BJ (cell line): ENCODE measurements at regions not wholly inside any gene's neighbourhood (a gene's known extent, or its start where the extent isn't known, plus 50 kb on each side); places are given as distances from the start of the nearest gene placed in this dataset.

ENCODE experiments used
- CTCF ChIA-PET: fragments of 350-600 bp; formaldehyde crosslinking; extraction: SDS; loops from one replicate; lab custom pipeline; 2021; ENCODE audit warnings: antibody characterized with exemption, inconsistent platforms; lab: Yijun Ruan, JAX
- POLR2A ChIA-PET: fragments of 300-600 bp; sonication (Branson Sonifier 250); formaldehyde crosslinking; extraction: SDS; loops from one replicate; lab custom pipeline; 2021; ENCODE audit warnings: antibody characterized with exemption; lab: Charles Lee
- DNase-seq: peaks from one replicate; pipeline ENCODE4 v3.0.0-alpha.2; 2011; ENCODE audit warnings: low read depth
- H3K27me3 ChIP-seq: 2 replicates; pipeline ENCODE4 v1.6.0; 2011; ENCODE audit warnings: low read length; ENCODE audit not compliant: control insufficient read depth, insufficient read depth
- H3K36me3 ChIP-seq: 2 replicates; pipeline ENCODE4 v1.5.1; 2011; ENCODE audit warnings: low read length; ENCODE audit not compliant: control insufficient read depth, insufficient read depth
- H3K4me3 ChIP-seq: 2 replicates; pipeline ENCODE4 v1.5.1; 2011; ENCODE audit warnings: low read depth, mild to moderate bottlenecking, control low read depth, low read length
- CTCF ChIP-seq: IDR thresholded peaks from 2 replicates; pipeline ENCODE4 v1.5.1; 2011; ENCODE audit warnings: low read depth, mild to moderate bottlenecking, control low read depth, inconsistent platforms, low read length, moderate library complexity; ENCODE audit not compliant: insufficient read depth

GRCh38 chr21:17416139-17416538, 96.7 kb upstream of the CXADR start:
- no peak overlapping the region for H3K4me3 ChIP-seq
- H3K27me3 ChIP-seq, result 0 out of 2 replicates have a peak, but pooled peaks cover 2% of the 10 kb centered on the region
- TF ChIP-seq CTCF, result no peak
- POLR2A ChIA-PET, result no interaction called here
- H3K36me3 ChIP-seq, result no peaks in the 10 kb centered on the region
- no peak for DNase-seq
- CTCF ChIA-PET, result interaction anchor here (1.0 to 1.1 kb wide), 2 partner anchors 49 to 170 kb away, joined by 3 read pairs; no protein-coding TSS in a partner anchor

- ChIA-PET POLR2A (no interaction called here), CTCF (interaction anchor here (0.6 to 1.5 kb wide), 3 partner anchors 32 to 163 kb away, joined by 4 read pairs; no protein-coding TSS in a partner anchor)
- Histone ChIP-seq H3K27me3 (no peaks in the 10 kb centered on the region), H3K4me3 (no peak overlapping the region), H3K36me3 (no peaks in the 10 kb centered on the region)
- TF ChIP-seq CTCF, result no peak
- DNase-seq, result no peak
Observed at GRCh38 chr21:17422931-17423330, 89.9 kb upstream of the CXADR start.

- no peak for TF ChIP-seq CTCF
- POLR2A ChIA-PET, result no interaction called here
- H3K4me3 ChIP-seq, result no peak overlapping the region
- CTCF ChIA-PET, result interaction anchor here (0.7 kb wide), 1 partner anchor 13 kb away, joined by 3 read pairs; no protein-coding TSS in a partner anchor
- no peaks in the 10 kb centered on the region for H3K27me3 ChIP-seq
- H3K36me3 ChIP-seq, result no peaks in the 10 kb centered on the region
- DNase-seq, result no peak
Observed at GRCh38 chr21:17427157-17427556, 85.7 kb upstream of the CXADR start.

- ChIA-PET POLR2A (no interaction called here), CTCF (interaction anchor here (0.7 kb wide), 1 partner anchor 14 kb away, joined by 3 read pairs; no protein-coding TSS in a partner anchor)
- no peak for DNase-seq
- no peaks in the 10 kb centered on the region for H3K27me3 ChIP-seq
- H3K4me3 ChIP-seq, result no peak overlapping the region
- H3K36me3 ChIP-seq, result no peaks in the 10 kb centered on the region
- TF ChIP-seq CTCF, result no peak
Observed at GRCh38 chr21:17427831-17428483, 84.9 kb upstream of the CXADR start.

GRCh38 chr21:17428484-17428869, 84.4 kb upstream of the CXADR start:
- H3K4me3 ChIP-seq, result no peak overlapping the region
- no peaks in the 10 kb centered on the region for H3K27me3 ChIP-seq
- TF ChIP-seq CTCF, result no peak
- POLR2A ChIA-PET, result no interaction called here
- no peak for DNase-seq
- CTCF ChIA-PET, result no interaction called here
- H3K36me3 ChIP-seq, result no peaks in the 10 kb centered on the region
